ENCODE measurements at regions not wholly inside any gene's neighbourhood (a gene's known extent, or its start where the extent isn't known, plus 50 kb on each side); places are given as distances from the start of the nearest gene placed in this dataset.

DNA sequence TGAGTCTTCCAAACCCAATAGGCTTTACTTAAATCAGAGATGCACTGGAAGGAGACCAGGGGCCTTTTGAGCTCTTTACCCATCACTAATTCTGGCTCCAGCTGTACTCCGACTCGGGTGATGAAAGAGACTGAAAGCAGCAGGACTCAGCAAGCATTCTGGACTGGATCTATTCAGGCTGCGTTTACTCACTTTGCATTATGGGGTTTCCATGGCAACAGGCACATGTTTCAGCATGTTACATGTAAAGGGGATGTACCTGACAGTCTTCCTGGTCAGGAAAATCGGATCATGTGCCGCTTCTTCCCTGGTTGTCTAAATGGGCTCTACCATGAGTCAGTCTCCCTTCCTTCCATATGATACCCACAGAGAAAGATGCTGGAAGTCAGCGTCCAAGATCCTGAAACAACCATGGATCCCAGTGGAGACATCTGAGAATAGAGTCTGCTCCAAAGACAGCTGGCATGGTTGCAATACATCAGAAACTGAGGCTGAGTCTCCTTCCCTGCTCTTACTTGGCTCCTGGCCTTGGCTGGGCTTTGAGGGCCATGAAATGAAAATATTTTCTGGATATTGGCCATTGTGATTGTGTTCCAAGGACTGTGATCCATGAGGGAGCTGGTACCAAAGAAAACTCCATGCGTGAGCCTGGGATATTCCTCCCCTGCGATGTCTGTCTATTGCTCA is 102.5 kb upstream of the TNC start:
- no peak for DNase-seq (ENCODE audit: extremely low read depth, insufficient read length)
- Histone ChIP-seq H3K27me3 (replicated peaks; ENCODE audit: control insufficient read depth, insufficient read depth, low read length) (no peaks in the 10 kb centered on the region), H3K36me3 (ENCODE audit: control insufficient read depth, insufficient read depth, low read length) (no peaks in the 10 kb centered on the region; the same call in 1 of the 2 replicates), H3K4me3 (replicated peaks; ENCODE audit: low read depth, low read length) (no peak overlapping the region)
- TF ChIP-seq, protein P1, sequence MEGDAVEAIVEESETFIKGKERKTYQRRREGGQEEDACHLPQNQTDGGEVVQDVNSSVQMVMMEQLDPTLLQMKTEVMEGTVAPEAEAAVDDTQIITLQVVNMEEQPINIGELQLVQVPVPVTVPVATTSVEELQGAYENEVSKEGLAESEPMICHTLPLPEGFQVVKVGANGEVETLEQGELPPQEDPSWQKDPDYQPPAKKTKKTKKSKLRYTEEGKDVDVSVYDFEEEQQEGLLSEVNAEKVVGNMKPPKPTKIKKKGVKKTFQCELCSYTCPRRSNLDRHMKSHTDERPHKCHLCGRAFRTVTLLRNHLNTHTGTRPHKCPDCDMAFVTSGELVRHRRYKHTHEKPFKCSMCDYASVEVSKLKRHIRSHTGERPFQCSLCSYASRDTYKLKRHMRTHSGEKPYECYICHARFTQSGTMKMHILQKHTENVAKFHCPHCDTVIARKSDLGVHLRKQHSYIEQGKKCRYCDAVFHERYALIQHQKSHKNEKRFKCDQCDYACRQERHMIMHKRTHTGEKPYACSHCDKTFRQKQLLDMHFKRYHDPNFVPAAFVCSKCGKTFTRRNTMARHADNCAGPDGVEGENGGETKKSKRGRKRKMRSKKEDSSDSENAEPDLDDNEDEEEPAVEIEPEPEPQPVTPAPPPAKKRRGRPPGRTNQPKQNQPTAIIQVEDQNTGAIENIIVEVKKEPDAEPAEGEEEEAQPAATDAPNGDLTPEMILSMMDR (IDR thresholded peaks at IDR 0.05; ENCODE audit: insufficient read depth, low read length, poor library complexity, severe bottlenecking): no peak

GRCh38 chr9:115223471-115223870 is 105.5 kb upstream of the TNC start:
- no peaks in the 10 kb centered on the region for H3K27me3 ChIP-seq (replicated peaks; ENCODE audit: control insufficient read depth, insufficient read depth, low read length)
- H3K4me3 ChIP-seq (replicated peaks; ENCODE audit: low read depth, low read length): no peak overlapping the region
- no peak for DNase-seq (ENCODE audit: extremely low read depth, insufficient read length)
- TF ChIP-seq, protein P1 (IDR thresholded peaks at IDR 0.05; ENCODE audit: insufficient read depth, low read length, poor library complexity, severe bottlenecking): no peak
- no peaks in the 10 kb centered on the region; the same call in 1 of the 2 replicates for H3K36me3 ChIP-seq (ENCODE audit: control insufficient read depth, insufficient read depth, low read length)

DNA sequence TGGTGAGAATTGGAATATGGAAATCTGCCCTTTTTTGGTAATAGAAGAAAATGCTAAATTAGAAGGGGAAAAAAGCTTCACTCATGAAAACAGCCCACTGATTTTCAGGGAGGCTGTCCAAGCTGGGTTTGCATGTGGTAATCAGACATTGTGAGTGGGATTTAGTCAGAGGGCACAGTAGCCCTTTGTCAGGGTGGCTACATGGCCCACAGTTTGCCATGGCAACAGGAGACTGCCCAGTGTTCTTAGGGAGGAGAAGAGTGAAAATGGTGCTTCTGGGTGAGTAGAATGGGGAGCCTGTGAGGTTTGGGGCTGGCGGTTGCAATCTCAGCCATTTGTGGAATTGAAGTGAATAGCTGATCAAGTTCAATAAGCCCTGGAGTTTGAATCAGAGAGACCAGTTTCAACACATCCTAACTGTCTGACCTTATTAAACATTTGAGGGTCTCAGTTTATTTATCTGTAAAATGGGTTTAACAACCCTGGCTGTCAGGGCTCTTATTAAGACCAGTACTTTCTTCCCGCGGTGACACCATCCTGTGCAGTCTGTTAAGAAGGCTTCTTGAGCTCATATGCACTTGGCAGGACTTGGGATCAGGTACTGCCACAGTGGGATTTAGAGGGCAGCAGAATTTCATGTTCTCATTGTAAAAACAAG is 107.6 kb upstream of the TNC start:
- no peaks in the 10 kb centered on the region for H3K36me3 ChIP-seq (ENCODE audit: control insufficient read depth, insufficient read depth, low read length)
- no peak for DNase-seq (ENCODE audit: extremely low read depth, insufficient read length)
- H3K27me3 ChIP-seq (replicated peaks; ENCODE audit: control insufficient read depth, insufficient read depth, low read length): no peaks in the 10 kb centered on the region
- H3K4me3 ChIP-seq (replicated peaks; ENCODE audit: low read depth, low read length): no peak overlapping the region
- TF ChIP-seq, protein P1 (IDR thresholded peaks at IDR 0.05; ENCODE audit: insufficient read depth, low read length, poor library complexity, severe bottlenecking): no peak

- Histone ChIP-seq H3K36me3 (ENCODE audit: control insufficient read depth, insufficient read depth, low read length) (no peaks in the 10 kb centered on the region), H3K4me3 (replicated peaks; ENCODE audit: low read depth, low read length) (no peak overlapping the region), H3K27me3 (replicated peaks; ENCODE audit: control insufficient read depth, insufficient read depth, low read length) (no peaks in the 10 kb centered on the region)
- TF ChIP-seq, protein P1 (IDR thresholded peaks at IDR 0.05; ENCODE audit: insufficient read depth, low read length, poor library complexity, severe bottlenecking): no peak
- DNase-seq (ENCODE audit: extremely low read depth, insufficient read length): no peak
These were observed 108.2 kb upstream of the TNC start for GRCh38 chr9:115226152-115226551.

GRCh38 chr9:115229496-115229895 is 111.5 kb upstream of the TNC start:
- no peak overlapping the region for H3K4me3 ChIP-seq (replicated peaks; ENCODE audit: low read depth, low read length)
- no peak for DNase-seq (ENCODE audit: extremely low read depth, insufficient read length)
- H3K27me3 ChIP-seq (replicated peaks; ENCODE audit: control insufficient read depth, insufficient read depth, low read length): no peaks in the 10 kb centered on the region; the same call in 1 of the 2 replicates
- H3K36me3 ChIP-seq (ENCODE audit: control insufficient read depth, insufficient read depth, low read length): no peaks in the 10 kb centered on the region
- TF ChIP-seq, protein P1 (IDR thresholded peaks at IDR 0.05; ENCODE audit: insufficient read depth, low read length, poor library complexity, severe bottlenecking): no peak

All from GM06990 (cell line).